Stimulated activated CD8-positive, alpha-beta memory T cell treated with anti-CD3 and anti-CD28 coated beads, Interleukin-12 subunit alpha, Interleukin-12 subunit beta, amount 100 ng/mL, for 4 hours (primary cell): ENCODE measurements at regions not wholly inside any gene's neighbourhood (a gene's known extent, or its start where the extent isn't known, plus 50 kb on each side); places are given as distances from the start of the nearest gene placed in this dataset.
"Not testable (repeated sequence)": the region's sequence is repeated elsewhere in the genome, so short reads cannot be mapped to it uniquely, and the experiment has no call there.

Source experiments
- DNase-seq: peaks from one replicate; pipeline ENCODE4 v3.0.0-alpha.2; 2020; ENCODE audit warnings: low read depth

DNA sequence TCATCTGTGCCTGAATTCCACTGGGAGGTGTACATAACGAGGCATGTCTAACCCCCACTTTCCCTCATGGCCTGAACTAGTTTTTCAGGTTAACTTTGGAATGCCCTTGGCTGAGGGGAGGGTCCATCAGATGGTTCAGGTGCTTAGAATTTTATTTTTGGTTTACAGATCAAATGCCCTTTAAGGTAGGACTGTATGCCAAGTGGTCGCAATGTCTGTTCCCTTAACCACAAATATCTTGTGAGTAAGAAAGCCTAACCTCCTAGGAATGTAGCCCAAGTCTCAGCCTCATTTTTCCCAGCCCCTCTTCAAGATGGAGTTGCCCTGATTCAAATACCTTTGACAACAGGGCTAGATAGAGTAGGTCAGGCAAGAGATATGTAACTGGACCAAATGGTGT is 78.4 kb downstream of the RNASET2 start:
- DNase-seq = no peak

DNA sequence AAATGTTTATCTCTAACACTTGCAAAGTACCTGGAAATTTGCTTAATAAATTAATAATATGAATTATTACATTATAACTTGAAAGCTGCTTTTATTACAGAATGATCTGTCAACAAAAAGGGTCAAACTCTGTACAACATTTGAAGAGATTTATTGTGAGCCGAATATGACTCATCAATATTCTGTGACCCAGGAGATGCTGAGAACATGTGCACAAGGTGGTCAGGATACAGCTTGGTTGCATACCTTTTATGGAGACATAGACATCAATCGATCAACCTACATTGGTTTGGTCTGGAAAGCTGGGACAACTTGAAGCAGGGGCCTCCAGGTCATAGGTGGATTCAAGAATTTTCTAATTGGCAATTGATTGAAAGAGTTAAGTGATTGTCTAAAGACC is 79.0 kb downstream of the RNASET2 start:
- DNase-seq = no peak

DNA sequence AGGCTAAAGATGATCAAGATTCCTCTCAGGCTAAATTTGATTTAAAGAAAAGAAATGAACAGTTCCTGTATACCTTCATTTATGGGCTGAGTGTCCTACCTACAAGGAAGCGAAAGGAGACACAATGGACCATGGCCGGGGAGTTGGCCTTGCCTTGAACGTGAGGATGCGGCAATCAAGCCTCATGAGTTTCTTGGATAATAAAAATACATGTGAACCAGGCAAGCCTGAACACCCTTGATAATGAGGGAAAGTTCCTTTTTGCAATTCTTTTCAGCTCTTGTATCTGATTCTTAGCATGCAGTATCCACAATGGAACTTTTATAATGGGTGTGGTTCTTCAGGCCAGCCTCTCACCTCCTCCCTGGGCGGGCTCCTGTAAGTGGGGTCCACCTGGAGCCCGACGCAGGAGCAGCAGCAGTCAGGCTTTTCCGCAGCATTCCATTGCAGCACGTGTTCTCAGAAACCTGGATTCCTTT is 83.8 kb downstream of the RNASET2 start:
- DNase-seq = no peak

DNA sequence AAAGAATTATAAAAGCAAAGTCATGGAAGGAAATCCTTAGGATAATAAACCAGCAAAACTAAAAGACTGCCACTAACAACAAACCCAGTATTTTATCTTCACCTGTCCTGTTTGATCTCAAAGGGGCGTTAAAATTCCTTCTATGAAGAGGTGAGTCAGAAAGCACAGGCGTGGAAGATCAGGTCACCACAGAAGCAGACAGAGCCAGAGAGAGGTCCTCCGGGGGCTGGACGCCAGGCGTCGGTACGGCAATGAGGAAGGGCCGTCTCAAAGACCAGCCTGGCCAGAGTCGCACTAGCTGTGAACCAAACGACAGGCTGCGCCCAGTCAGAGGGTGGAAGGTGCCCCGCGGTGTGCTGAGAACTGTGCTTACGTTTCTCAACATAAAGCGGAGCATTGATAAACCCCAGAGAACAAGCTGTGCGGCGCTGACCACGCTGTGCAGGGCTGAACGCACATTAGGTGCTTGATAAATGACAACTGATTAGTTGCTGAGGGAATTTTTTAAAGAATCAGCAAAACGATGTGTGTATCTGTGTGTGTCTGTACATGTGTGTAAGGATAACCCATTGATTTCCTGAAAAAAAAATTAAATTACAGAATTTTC is 85.6 kb downstream of the RNASET2 start:
- no peak for DNase-seq

DNA sequence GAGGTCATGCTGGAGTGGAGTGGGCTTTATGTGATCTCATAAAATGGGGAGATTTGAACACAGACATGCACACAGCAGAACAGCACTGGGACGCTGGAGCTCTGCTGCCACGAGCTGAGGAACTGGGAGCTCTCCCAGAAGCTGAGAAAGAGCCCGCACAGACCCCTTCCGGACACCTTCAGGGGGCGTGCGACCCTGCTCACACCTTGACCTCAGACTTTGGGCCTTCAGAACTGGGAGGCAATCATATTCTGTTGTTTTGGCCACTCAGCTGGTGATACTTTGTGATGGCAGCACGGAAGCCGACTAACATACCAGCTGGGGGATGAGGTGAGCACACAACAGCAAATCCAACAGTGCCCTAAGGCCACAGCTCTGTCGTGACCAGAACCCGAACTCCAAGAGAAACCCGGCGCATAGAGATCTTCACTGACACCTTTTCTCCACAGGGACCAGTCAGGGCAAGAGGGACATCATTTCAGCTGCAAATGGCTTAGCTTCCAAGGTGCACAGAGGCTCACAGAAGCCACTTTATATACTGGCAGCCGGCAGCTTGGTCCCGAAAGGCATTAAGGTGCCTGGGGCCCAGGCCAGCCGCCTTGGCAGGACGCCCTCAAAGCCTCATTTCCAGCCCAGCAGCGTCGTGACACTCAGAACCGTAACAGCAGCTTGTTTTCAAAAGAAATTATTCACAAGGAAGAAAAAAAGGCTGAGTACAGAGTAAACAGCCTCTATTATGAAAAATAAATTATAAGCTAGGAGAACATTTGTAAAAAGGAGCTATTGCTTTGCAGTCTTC is 89.3 kb downstream of the RNASET2 start:
- DNase-seq = no peak

DNA sequence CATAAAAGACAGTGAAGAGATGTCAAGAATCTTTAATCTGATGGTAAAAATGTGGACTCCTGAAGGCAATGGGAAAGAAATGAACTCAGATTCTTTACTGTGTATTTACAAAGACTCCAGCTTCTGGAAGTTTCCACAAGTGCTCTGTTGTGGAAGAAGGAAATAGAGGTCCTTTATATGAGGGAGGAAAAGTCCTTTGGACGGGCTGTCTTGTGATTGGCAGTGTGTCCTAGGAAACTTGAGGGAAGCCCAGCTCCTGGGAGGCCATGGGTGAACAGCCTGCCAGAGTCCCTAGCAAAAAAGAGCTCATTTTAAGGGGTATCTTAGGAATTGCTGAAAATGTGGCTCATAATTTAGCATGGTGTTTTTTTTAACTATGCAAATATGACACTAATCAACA is 92.0 kb downstream of the RNASET2 start:
- no peak for DNase-seq

DNA sequence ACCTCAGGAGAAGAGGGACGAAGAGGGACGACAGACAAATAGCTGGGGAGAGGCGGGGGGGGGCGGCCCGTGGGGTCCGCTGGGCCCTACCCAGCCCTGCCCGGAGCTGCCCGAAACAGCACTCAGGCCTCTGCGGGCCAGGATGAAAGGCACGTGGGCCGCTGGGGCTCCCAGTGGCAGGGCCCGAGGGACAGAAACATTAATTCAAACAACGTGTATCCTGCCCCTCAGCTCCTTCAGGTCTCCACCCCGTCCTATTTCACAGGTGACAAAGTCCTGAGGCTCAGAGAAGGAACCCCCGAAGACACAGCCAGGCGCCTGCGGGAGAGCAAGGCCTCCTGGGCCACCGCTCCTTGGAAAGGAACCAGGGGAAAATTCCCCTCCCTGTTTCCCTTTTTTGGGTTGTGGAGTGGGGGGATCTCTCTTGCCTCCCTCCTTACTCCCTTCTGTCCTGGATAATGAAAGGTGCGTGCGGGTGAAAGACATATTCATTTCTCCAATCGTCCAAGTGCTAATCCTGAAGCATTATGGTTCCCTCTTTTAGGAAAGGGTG is 93.3 kb downstream of the RNASET2 start:
- no peak for DNase-seq

DNA sequence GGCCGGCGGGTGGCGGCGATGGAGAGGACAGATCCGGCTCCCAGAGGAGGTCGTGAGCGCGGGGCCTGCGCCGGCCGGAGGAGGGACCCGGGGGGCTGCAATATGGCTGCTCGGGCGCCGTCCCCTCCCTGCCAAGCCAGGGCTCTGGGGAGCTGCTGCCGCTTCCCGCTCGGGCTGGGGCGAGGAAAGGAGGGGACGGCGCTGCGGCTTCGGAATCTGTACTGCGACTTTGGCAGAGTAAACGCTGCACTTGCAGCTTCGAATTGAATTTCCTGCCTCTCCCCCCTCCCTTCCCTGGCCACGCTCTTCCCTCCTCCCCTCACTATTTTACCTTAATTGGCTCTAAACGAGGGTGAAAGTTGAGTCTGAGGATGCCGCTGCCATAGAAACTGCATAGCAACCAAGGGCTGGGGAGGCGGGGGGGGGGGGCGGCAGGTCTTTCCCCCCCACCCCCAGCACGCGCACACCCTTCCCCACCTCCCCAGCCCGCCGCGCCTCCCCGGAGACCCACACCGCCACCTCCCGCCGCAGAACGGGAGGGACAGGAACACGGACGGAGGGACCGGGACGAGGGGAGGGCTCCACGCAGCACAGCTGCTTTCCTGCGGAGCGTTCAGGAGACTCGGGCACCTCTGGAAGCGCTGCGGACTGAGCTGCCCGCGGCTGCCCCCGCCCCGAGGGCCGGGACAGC is 93.9 kb downstream of the RNASET2 start:
- DNase-seq = no peak

DNA sequence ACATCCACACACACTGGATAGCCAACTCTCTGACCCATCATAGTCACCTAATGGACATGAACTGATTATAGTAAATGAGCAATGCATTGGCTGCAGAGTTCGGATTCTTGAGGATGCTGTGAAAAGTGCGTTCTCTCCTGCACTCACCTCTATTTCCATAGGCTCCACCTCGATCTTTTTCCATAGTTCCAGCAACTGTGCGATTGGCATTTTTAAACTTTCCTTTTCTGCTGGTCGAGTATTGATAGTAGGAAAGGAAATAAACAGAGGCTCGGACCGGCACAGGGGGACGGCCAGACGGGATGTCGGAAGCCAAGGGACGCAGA is 94.4 kb downstream of the RNASET2 start:
- DNase-seq = no peak

DNA sequence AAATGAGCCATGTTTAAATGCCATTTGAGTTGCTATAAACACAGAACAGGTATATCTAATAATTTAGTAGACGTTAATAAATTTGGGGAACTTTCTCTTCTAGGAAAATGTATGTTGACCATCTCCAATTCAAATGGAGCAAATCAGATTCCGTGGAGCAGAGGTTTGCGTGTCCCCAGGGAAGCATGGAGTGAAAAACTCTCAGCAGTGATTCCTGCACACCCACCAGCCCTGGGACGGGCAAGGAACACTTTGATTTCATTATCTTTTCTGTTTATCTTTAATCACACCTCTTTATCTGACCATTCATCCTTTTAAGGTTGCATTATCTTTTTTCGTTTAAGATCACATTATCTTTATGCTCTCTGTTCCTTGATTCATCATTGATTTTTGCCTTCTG is 95.0 kb downstream of the RNASET2 start:
- DNase-seq = no peak

DNA sequence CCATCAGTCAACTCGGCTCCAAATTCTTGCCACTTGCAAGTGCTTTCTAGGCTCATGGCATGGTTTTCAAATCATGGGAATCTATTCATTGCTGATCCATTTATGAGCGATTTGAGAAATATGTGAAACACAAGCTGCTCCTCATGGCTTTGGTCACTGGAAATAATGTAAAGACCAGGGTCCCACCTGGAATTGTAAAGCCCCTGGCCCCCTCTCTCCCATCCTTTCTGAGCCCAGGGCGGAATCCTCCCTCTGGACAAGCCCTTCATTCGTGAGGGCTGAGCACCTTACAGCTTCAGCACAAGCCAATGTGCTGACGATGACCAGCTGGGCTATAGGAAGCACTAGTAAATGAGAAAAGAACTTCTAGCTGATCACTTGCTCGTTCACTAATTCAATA is 96.0 kb downstream of the RNASET2 start:
- DNase-seq = no peak

DNA sequence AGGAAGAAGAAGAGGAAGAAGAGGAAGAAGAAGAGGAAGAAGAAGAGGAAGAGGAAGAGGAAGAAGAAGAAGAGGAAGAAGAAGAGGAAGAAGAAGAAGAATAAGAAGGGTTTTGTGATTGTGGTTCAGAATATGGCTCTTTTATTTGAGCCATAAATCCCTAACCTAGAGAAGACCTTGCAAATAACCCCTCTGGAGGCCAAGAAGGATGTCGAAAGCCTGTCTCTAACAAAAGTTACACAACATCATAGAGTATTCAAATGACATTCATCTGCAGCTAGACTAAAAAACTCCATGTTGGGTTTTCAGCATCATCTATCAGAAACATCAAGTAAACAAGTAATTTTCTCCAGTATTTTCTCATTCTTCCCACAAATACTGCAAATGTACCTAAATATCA is 100.9 kb downstream of the RNASET2 start:
- DNase-seq = no peak

DNA sequence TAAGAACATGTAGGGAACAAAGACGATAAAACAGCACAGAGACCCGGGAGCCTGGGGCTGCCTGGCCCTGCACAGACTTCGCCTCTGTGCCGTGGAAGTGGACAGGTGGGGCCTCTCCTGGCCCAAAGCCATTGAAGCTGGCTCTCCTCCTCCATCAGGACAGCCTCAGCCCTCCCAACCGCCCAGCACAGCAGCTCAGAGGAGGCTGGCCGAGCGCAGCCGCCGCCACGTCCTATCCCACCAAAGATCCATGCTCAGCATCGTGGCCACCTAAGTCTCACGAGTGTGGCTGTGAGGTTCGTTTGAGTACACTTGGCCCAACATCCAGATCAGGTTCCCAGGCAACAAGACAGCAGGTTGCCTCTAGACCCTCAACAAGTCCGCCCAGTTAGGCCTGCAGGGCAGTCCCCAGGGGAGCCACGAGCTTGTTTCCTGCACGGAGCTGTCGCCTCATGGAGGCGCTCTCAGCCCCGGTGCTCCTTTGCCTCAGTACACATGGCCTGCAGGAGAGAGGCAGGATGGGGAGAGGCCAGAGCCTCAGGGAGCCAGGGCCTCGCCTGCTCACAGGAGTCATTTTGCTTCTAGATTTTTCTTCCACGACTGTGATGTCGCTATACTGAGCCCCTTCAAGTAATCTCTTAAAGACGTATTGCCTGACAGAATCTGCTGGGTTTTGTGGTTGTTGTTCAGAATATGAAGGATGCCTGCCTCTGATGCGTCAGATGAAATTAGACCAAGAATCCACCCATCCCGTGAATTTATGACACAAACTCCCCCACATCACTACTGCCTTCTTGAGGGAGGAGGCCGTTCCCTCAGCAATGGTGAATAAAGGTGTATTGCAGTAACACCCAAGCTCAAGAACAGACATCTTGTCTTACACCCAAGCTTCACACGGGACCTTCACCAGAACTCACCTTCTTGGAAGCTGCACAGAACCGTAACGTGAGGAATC is 102.7 kb downstream of the RNASET2 start:
- no peak for DNase-seq

DNA sequence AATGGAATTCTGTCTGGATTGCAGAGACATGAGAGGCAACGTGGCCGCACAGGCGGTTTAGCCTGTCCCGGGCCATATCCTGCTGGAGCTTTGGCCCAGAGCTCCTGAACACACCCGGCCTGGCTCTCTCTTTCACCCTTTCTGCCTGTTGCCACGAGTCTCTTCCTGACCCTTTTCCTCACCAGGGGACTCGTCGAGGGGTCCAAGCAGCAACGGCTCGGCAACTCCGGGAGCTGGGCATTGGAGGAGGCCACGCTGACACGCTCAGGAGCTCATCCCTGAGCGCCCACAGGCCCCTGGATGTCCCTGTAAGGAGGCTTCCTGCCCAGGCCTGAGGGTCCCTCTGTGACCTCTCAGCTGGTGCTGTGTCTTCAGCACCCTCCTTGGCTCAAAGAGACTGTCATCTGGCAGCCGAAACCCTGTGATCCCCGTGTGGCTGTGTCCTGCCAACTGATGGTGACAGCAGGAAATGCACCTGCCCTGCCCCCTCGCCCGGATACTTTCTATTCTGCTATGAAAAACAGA is 103.8 kb downstream of the RNASET2 start:
- DNase-seq = no peak

DNA sequence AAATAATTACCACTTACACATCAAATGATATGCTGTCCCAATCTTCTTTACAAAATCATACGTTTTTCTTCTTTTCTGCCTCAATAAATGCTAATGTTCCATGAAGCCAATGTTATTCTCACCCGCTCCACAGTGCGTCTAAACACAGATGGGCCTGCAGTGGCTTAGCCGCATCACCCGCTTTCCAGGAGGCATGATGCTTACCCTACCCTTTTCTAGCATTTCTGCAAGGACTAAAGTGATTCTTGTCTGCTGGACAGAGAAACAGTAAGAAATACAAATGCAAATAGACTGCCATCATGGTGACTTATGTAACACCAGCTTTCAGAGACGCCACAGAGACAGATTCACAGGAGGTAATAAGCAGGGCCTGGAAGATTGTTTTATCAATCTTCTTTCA is 104.4 kb downstream of the RNASET2 start:
- DNase-seq = no peak

DNA sequence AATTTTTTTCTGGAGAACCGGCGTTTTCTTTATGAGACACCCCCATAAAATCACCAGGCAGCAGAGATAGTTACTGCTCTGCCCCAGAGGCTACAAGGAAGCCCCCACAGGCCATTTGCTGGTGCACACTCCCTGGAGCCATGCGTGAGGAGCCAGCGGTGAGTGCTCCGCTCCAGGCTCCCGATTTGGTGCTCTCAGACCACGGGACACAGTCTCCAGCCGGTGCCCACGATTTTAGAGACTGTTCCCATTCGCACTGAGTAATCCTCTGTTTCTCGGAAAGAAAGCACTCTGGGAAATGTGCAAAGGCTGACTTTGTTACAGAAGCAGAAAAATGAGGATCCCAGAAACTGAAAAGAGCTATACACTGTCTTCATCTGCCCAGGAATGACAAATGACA is 104.9 kb downstream of the RNASET2 start:
- no peak for DNase-seq

DNA sequence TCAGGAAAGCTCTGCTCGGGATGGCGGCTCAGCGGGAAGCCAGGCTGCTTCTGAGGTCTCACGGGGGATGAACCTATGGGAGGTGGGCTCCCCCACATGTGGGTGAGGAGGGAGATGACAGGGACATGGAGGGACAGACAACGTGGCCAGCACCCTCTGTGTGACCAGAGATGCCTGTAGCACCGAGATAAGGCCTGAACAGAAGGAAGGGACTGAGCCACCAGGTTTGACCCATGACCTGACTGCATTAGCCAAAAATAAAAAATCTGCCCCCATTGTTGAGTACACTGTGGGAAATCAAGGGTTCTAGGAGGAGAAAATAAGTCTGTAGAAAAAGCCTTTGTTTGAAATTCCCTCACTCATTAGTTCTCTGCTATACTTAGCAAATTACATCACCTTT is 105.7 kb downstream of the RNASET2 start:
- no peak for DNase-seq

DNA sequence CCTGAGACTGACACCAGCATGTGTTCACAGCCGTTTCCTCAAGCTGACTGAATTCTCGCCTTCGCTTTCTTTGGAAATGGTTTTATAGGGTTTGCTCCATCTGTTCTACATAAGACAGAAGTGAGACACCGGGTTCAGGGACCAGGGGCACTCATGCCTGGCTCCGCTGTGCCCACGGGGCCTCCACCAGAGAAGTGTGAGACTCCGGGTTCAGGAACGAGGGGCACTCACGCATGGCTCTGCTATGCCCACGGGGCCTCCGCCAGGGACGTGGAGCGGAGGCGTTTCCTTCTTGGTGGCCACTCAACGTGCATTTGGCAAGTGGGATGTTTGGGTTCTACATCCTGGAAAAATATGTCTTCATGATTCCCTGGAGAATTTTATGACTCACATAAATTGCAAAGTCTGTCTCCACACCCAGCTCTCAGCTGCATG is 106.6 kb downstream of the RNASET2 start:
- no peak for DNase-seq

DNA sequence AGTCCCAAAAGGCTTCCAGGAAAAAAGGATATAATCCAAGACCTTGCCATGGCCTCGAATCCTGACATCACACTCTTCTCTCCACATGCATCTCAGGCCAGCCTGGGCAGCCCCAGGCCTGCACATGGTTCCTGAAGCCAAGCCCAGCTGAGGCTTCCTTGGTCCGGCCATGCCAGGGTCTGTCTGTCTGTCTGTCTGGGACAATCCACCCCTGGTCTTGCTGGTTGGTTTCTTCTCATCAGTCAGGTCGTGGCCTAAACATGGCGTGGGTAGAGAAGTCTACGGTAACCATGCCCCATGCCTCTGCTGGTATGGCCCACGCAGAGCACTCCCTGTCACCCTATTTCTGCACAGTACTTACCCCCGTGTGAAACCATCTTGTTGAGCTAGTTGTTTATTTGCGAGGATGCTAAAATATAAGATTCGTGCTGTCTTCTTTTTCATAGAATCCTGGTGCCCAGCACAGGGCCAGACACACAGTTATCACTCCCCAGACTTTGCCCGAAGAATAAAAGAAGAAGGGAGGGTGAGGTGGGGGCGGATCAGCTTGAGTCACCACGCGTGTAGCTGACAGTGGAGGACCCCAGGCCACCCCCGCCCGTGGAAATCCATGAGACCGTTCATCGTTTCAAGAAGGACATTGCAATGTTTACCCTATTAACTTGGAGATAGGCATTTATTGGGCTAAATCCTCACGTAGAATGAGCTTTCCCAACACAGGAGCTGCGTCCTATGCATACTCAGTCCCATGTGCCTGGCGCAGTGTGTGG is 107.2 kb downstream of the RNASET2 start:
- no peak for DNase-seq

DNA sequence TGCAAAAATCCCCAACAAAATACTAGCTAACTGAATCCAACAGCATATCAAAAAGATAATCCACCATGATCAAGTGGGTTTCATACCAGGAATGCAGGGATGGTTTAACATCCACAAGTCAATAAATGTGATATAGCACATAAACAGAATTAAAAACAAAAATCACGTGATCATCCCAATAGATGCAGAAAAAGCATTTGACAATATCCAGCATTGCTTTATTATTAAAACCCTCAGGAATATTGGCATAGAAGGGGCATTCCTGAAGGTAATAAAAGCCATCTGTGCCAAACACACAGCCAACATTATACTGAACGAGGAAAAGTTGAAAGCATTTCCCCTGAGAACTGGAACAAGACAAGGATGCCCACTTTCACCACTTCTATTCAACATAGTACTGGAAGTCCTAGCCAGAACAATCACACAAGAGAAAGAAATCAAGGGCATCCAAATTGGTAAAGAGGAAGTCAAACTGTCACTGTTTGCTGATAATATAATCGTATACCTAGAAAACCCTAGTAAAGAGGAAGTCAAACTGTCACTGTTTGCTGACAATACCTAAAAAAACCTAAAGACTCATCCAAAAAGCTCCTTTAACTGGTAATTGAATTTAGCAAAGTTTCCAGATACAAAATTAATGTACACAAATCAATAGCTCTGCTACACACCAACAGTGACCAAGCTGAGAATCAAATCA is 109.8 kb downstream of the RNASET2 start:
- DNase-seq = not testable (repeated sequence)
